ENCODE measurements at regions not wholly inside any gene's neighbourhood (a gene's known extent, or its start where the extent isn't known, plus 50 kb on each side); places are given as distances from the start of the nearest gene placed in this dataset.

GRCh38 chr3:105963161-105963560, 94.3 kb upstream of the CBLB start:
- TF ChIP-seq CTCF (IDR thresholded peaks at IDR 0.05; ENCODE audit: low read depth, low read length), result no peak
- no peak for TF ChIP-seq EZH2phosphoT487 (IDR thresholded peaks at IDR 0.05; ENCODE audit: low read depth)
